GM23338 (cell line): ENCODE measurements at regions not wholly inside any gene's neighbourhood (a gene's known extent, or its start where the extent isn't known, plus 50 kb on each side); places are given as distances from the start of the nearest gene placed in this dataset.

Experiments
- ATAC-seq: fragments of 200-7000 bp; cut with Tn5 transposase; 3 replicates; pipeline ENCODE4 v1.9.1; 2020
- DNase-seq: peaks from one replicate; pipeline ENCODE4 v3.0.0-alpha.2; 2015; ENCODE audit warnings: low spot score
- H2AFZ ChIP-seq: fragments of 200-600 bp; sonication (generic); 2 replicates; pipeline ENCODE4 v1.8.0; 2016; ENCODE audit warnings: antibody characterized with exemption, mild to moderate bottlenecking, moderate library complexity
- H3F3A ChIP-seq: fragments of 200-600 bp; sonication (generic); replicated peaks from 2 replicates; pipeline ENCODE4 v1.8.0; 2017; ENCODE audit warnings: antibody characterized with exemption, mixed run types, low read depth
- H3K27ac ChIP-seq: fragments of 200-600 bp; sonication (generic); 2 replicates; pipeline ENCODE4 v1.6.1; 2016; ENCODE audit warnings: low read depth
- H3K27me3 ChIP-seq: fragments of 200-600 bp; sonication (generic); 2 replicates; pipeline ENCODE4 v1.8.0; 2016; ENCODE audit warnings: mild to moderate bottlenecking, mixed run types, moderate library complexity; ENCODE audit not compliant: insufficient read depth
- H3K36me3 ChIP-seq: fragments of 200-600 bp; sonication (generic); 2 replicates; pipeline ENCODE4 v1.8.0; 2016; ENCODE audit warnings: mild to moderate bottlenecking; ENCODE audit not compliant: insufficient read depth
- H3K4me1 ChIP-seq: fragments of 200-600 bp; sonication (generic); 2 replicates; pipeline ENCODE4 v1.8.0; 2016; ENCODE audit warnings: mild to moderate bottlenecking, moderate library complexity; ENCODE audit not compliant: insufficient read depth
- H3K4me2 ChIP-seq: fragments of 200-600 bp; sonication (generic); 2 replicates; pipeline ENCODE4 v1.7.1; 2017; ENCODE audit warnings: mixed run types
- H3K4me3 ChIP-seq: fragments of 200-600 bp; sonication (generic); 2 replicates; pipeline ENCODE4 v1.6.1; 2016; ENCODE audit warnings: mixed run types
- H3K79me2 ChIP-seq: fragments of 200-600 bp; sonication (generic); replicated peaks from 2 replicates; pipeline ENCODE4 v1.8.0; 2017; ENCODE audit warnings: mild to moderate bottlenecking; ENCODE audit not compliant: insufficient read depth
- H3K9me2 ChIP-seq: fragments of 200-600 bp; sonication (generic); 2 replicates; pipeline ENCODE4 v1.8.0; 2017; ENCODE audit not compliant: insufficient read depth
- H4K20me1 ChIP-seq: fragments of 200-600 bp; sonication (generic); replicated peaks from 2 replicates; pipeline ENCODE4 v1.8.0; 2017; ENCODE audit warnings: mild to moderate bottlenecking; ENCODE audit not compliant: insufficient read depth
- H3K27ac Mint-ChIP-seq: 2 replicates; pipeline ENCODE4 v1.8.0; 2020; ENCODE audit warnings: inconsistent platforms, mild to moderate bottlenecking, moderate library complexity, mixed read lengths
- H3K27me3 Mint-ChIP-seq: 3 replicates; pipeline ENCODE4 v1.8.0; 2022; ENCODE audit warnings: low read depth, mild to moderate bottlenecking, moderate library complexity, mixed read lengths, inconsistent platforms; ENCODE audit not compliant: insufficient read depth, poor library complexity
- H3K36me3 Mint-ChIP-seq: 3 replicates; pipeline ENCODE4 v1.8.0; 2021; ENCODE audit warnings: low read depth, mild to moderate bottlenecking, inconsistent platforms, moderate library complexity, mixed read lengths
- H3K4me1 Mint-ChIP-seq: 3 replicates; pipeline ENCODE4 v1.8.0; 2020; ENCODE audit warnings: mild to moderate bottlenecking, inconsistent platforms, mixed read lengths
- H3K4me3 Mint-ChIP-seq: 3 replicates; pipeline ENCODE4 v1.8.0; 2021; ENCODE audit warnings: moderate library complexity, mild to moderate bottlenecking, inconsistent platforms, mixed read lengths
- H3K9me3 Mint-ChIP-seq: 3 replicates; pipeline ENCODE4 v1.8.0; 2020; ENCODE audit warnings: moderate library complexity, mild to moderate bottlenecking, inconsistent platforms, mixed read lengths
- CREB1 ChIP-seq: fragments of 250-450 bp; sonication (Bioruptor Pico); IDR thresholded peaks from 2 replicates; pipeline ENCODE4 v1.5.0; 2020; ENCODE audit warnings: low read depth, mild to moderate bottlenecking, moderate library complexity
- ETS1 ChIP-seq: IDR thresholded peaks from 2 replicates; pipeline ENCODE4 v1.6.1; 2016; ENCODE audit warnings: antibody characterized with exemption
- EZH2 ChIP-seq: fragments of 200-600 bp; sonication (generic); IDR thresholded peaks from one replicate; pipeline ENCODE4 v1.8.0; 2017; ENCODE audit warnings: antibody characterized with exemption, mild to moderate bottlenecking, low read depth; ENCODE audit not compliant: unreplicated experiment
- EZH2phosphoT487 ChIP-seq: fragments of 200-600 bp; sonication (generic); IDR thresholded peaks from one replicate; pipeline ENCODE4 v1.8.1; 2018; ENCODE audit warnings: antibody characterized with exemption; ENCODE audit not compliant: unreplicated experiment
- JUNB ChIP-seq: IDR thresholded peaks from one replicate; pipeline ENCODE4 v1.6.1; 2016; ENCODE audit warnings: antibody characterized with exemption; ENCODE audit not compliant: unreplicated experiment
- NANOG ChIP-seq: IDR thresholded peaks from 2 replicates; pipeline ENCODE4 v1.6.1; 2016; ENCODE audit warnings: antibody characterized with exemption, borderline replicate concordance
- POLR2AphosphoS5 ChIP-seq: IDR thresholded peaks from 2 replicates; pipeline ENCODE4 v1.6.1; 2016; ENCODE audit warnings: antibody characterized with exemption, low read depth
- STAT1 ChIP-seq: IDR thresholded peaks from one replicate; pipeline ENCODE4 v1.6.1; 2016; ENCODE audit warnings: antibody characterized with exemption; ENCODE audit not compliant: unreplicated experiment
- ZNF114 ChIP-seq: fragments of 250-450 bp; sonication (Bioruptor Pico); IDR thresholded peaks from 2 replicates; pipeline ENCODE4 v1.5.0; 2020; ENCODE audit warnings: mild to moderate bottlenecking, moderate library complexity
- ZNF331 ChIP-seq: fragments of 250-450 bp; sonication (Bioruptor Pico); IDR thresholded peaks from 2 replicates; pipeline ENCODE4 v1.5.0; 2020; ENCODE audit warnings: low read depth, mild to moderate bottlenecking, moderate library complexity
- TF ChIP-seq, protein P1 (sequence below), 2 experiments: fragments of 200-600 bp in 1 of 2; sonication (generic) in 1 of 2; conservative IDR thresholded peaks; 2 replicates each; pipeline versions ENCODE4 v1.5.1 to v1.6.1; 2016 to 2017; ENCODE audit warnings: antibody characterized with exemption in 2 of 2, low read depth in 2 of 2, mild to moderate bottlenecking in 2 of 2, moderate library complexity in 1 of 2
- TF ChIP-seq, protein P2 (sequence below): IDR thresholded peaks from one replicate; pipeline ENCODE4 v1.6.1; 2018; ENCODE audit warnings: antibody characterized with exemption; ENCODE audit not compliant: unreplicated experiment

GRCh38 chr3:56981445-56982230, 78.8 kb upstream of the SPATA12 start (continued):
- no peak for TF ChIP-seq POLR2AphosphoS5

GRCh38 chr3:56980798-56981390, 79.6 kb upstream of the SPATA12 start:
- TF ChIP-seq JUNB (no peak), EZH2phosphoT487 (no peak), ZNF331 (CRISPR knock-in tag) (no peak), EZH2 (no peak), POLR2AphosphoS5 (no peak), ZNF114 (CRISPR knock-in tag) (no peak), NANOG (no peak)
- TF ChIP-seq, protein P1, sequence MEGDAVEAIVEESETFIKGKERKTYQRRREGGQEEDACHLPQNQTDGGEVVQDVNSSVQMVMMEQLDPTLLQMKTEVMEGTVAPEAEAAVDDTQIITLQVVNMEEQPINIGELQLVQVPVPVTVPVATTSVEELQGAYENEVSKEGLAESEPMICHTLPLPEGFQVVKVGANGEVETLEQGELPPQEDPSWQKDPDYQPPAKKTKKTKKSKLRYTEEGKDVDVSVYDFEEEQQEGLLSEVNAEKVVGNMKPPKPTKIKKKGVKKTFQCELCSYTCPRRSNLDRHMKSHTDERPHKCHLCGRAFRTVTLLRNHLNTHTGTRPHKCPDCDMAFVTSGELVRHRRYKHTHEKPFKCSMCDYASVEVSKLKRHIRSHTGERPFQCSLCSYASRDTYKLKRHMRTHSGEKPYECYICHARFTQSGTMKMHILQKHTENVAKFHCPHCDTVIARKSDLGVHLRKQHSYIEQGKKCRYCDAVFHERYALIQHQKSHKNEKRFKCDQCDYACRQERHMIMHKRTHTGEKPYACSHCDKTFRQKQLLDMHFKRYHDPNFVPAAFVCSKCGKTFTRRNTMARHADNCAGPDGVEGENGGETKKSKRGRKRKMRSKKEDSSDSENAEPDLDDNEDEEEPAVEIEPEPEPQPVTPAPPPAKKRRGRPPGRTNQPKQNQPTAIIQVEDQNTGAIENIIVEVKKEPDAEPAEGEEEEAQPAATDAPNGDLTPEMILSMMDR (conservative IDR thresholded peaks at IDR 0.05; ENCODE audit: low read depth in 2 of 2) = no peak
- Histone ChIP-seq H3K79me2 (no peaks in the 10 kb centered on the region), H3K4me1 (peaks cover 3% of the 10 kb centered on the region), H3K36me3 (no peaks in the 10 kb centered on the region), H3K4me2 (no peak overlapping the region), H3K9me2 (no peaks in the 10 kb centered on the region), H3K27ac (no peak overlapping the region), H3F3A (no peaks in the 10 kb centered on the region), H4K20me1 (no peaks in the 10 kb centered on the region), H2AFZ (no peak overlapping the region), H3K27me3 (no peaks in the 10 kb centered on the region), H3K4me3 (no peak overlapping the region)
- ATAC-seq = no peak
- no peak for DNase-seq
- Mint-ChIP-seq H3K36me3 (no peaks in the 10 kb centered on the region), H3K27ac (no peak overlapping the region), H3K4me1 (peaks cover 10% of the 10 kb centered on the region), H3K27me3 (peaks cover 6% of the 10 kb centered on the region), H3K4me3 (no peak overlapping the region), H3K9me3 (no peaks in the 10 kb centered on the region)

DNA sequence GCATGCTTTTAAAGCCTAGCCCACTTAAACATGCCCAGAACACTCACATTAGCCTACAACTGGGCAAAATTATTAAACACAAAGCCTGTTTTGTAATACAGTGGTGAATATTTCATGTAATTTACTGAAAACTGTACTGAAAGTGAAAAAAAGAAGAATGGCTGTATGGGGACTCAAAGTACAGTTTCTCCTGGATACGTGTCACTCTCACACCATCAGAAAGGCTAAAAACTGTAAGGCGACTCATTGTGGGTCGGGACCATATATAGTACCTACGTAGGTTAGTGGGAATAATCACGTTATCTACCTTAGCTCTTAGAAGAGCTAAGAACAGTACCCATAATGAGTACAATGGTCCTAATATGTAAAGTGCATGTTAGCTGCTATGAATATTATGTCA, 80.2 kb upstream of the SPATA12 start:
- DNase-seq = no peak
- Histone ChIP-seq H2AFZ (no peak overlapping the region), H3F3A (no peaks in the 10 kb centered on the region), H3K36me3 (no peaks in the 10 kb centered on the region), H3K4me3 (no peak overlapping the region), H3K79me2 (no peaks in the 10 kb centered on the region), H3K27me3 (no peaks in the 10 kb centered on the region), H3K9me2 (no peaks in the 10 kb centered on the region), H3K27ac (no peak overlapping the region), H4K20me1 (no peaks in the 10 kb centered on the region), H3K4me2 (no peak overlapping the region), H3K4me1 (no peaks in the 10 kb centered on the region)
- Mint-ChIP-seq H3K4me1 (0 out of 3 replicates have a peak, but pooled peaks cover 4% of the 10 kb centered on the region), H3K4me3 (no peak overlapping the region), H3K27ac (no peak overlapping the region), H3K27me3 (peaks cover 5% of the 10 kb centered on the region), H3K36me3 (no peaks in the 10 kb centered on the region), H3K9me3 (no peaks in the 10 kb centered on the region)
- ATAC-seq = no peak
- TF ChIP-seq POLR2AphosphoS5 (no peak), JUNB (no peak), EZH2 (no peak), CREB1 (no peak), EZH2phosphoT487 (no peak), ZNF114 (CRISPR knock-in tag) (no peak), ETS1 (no peak), NANOG (no peak), ZNF331 (CRISPR knock-in tag) (no peak), STAT1 (no peak)
- TF ChIP-seq, protein P1 (conservative IDR thresholded peaks at IDR 0.05; ENCODE audit: low read depth in 2 of 2) = no peak
- TF ChIP-seq, protein P2, sequence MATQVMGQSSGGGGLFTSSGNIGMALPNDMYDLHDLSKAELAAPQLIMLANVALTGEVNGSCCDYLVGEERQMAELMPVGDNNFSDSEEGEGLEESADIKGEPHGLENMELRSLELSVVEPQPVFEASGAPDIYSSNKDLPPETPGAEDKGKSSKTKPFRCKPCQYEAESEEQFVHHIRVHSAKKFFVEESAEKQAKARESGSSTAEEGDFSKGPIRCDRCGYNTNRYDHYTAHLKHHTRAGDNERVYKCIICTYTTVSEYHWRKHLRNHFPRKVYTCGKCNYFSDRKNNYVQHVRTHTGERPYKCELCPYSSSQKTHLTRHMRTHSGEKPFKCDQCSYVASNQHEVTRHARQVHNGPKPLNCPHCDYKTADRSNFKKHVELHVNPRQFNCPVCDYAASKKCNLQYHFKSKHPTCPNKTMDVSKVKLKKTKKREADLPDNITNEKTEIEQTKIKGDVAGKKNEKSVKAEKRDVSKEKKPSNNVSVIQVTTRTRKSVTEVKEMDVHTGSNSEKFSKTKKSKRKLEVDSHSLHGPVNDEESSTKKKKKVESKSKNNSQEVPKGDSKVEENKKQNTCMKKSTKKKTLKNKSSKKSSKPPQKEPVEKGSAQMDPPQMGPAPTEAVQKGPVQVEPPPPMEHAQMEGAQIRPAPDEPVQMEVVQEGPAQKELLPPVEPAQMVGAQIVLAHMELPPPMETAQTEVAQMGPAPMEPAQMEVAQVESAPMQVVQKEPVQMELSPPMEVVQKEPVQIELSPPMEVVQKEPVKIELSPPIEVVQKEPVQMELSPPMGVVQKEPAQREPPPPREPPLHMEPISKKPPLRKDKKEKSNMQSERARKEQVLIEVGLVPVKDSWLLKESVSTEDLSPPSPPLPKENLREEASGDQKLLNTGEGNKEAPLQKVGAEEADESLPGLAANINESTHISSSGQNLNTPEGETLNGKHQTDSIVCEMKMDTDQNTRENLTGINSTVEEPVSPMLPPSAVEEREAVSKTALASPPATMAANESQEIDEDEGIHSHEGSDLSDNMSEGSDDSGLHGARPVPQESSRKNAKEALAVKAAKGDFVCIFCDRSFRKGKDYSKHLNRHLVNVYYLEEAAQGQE = no peak
